Small intestine (tissue), 7 donors: ENCODE measurements at regions not wholly inside any gene's neighbourhood (a gene's known extent, or its start where the extent isn't known, plus 50 kb on each side); places are given as distances from the start of the nearest gene placed in this dataset.
A peak's percentile ranks its signal among the peaks of the same experiment; 100 is the strongest.

ENCODE experiments used
- DNase-seq, 2 donors: peaks; one replicate each; pipeline versions ENCODE4 v3.0.0 to v3.0.0-alpha.2; 2013
- FAIRE-seq: peaks from 2 replicates; lab custom pipeline; 2012; peaks lifted over from hg19 to GRCh38; lab: Jason Lieb, UNC
- H3K27ac ChIP-seq, 3 donors: one replicate each; pipeline ENCODE4 v1.5.1; 2013; ENCODE audit warnings: low read length in 2 of 3, mild to moderate bottlenecking in 2 of 3, control low read depth in 1 of 3, inconsistent platforms in 1 of 3, low read depth in 1 of 3, moderate library complexity in 1 of 3
- H3K27me3 ChIP-seq, 3 donors: one replicate each; pipeline ENCODE4 v1.6.1; 2013; ENCODE audit warnings: low read length in 3 of 3, inconsistent platforms in 1 of 3; ENCODE audit not compliant: control insufficient read depth in 3 of 3, insufficient read depth in 3 of 3
- H3K36me3 ChIP-seq, 3 donors: one replicate each; pipeline ENCODE4 v1.6.1; 2013; ENCODE audit warnings: low read length in 3 of 3, inconsistent platforms in 1 of 3, low read depth in 1 of 3, mild to moderate bottlenecking in 1 of 3, moderate library complexity in 1 of 3; ENCODE audit not compliant: control insufficient read depth in 3 of 3, insufficient read depth in 2 of 3
- H3K4me1 ChIP-seq, 3 donors: one replicate each; pipeline ENCODE4 v1.6.1; 2013; ENCODE audit warnings: low read length in 2 of 3, inconsistent platforms in 1 of 3, low read depth in 1 of 3, mild to moderate bottlenecking in 1 of 3, moderate library complexity in 1 of 3; ENCODE audit not compliant: control insufficient read depth in 3 of 3, insufficient read depth in 2 of 3
- H3K4me3 ChIP-seq, 3 donors: one replicate each; pipeline ENCODE4 v1.5.1; 2013; ENCODE audit warnings: low read length in 3 of 3, control low read depth in 1 of 3, inconsistent platforms in 1 of 3, low read depth in 1 of 3, mild to moderate bottlenecking in 1 of 3, moderate library complexity in 1 of 3
- H3K9me3 ChIP-seq, 2 donors: one replicate each; pipeline ENCODE4 v1.6.1; 2013; ENCODE audit warnings: low read depth in 1 of 2, low read length in 1 of 2; ENCODE audit not compliant: control insufficient read depth in 2 of 2, insufficient read depth in 1 of 2
- WGBS, 3 donors: extraction: QIAGEN DNeasy Blood & Tissue Kit; methylation state at CpG; one replicate each; pipeline ENCODE4 v1.1.7; 2013; 5-methylcytosine and 5-hydroxymethylcytosine counted together
- donor health status: healthy with polysubstance abuse.
- donor health status: control.
- donor health status: control.
- donor health status: Bipolar disorder and iron deficiency.
- donor health status: healthy.

GRCh38 chr21:26784974-26785373, 60.2 kb downstream of the ADAMTS1 start:
- no peaks in the 10 kb centered on the region for H3K27me3 ChIP-seq
- FAIRE-seq, result no peak
- H3K9me3 ChIP-seq, result no peaks in the 10 kb centered on the region
- no peaks in the 10 kb centered on the region for H3K36me3 ChIP-seq
- no peak for DNase-seq
- H3K4me1 ChIP-seq, result peaks cover 0 to 2% (median 0%) of the 10 kb centered on the region in 3 donors
- H3K27ac ChIP-seq, result no peak overlapping the region
- H3K4me3 ChIP-seq, result no peak overlapping the region
- 80 to 83% (median 81%) methylated on average over 3 of the region's 3 CpGs for WGBS, 3 donors

GRCh38 chr21:26783466-26784195, 61.6 kb downstream of the ADAMTS1 start:
- Histone ChIP-seq H3K27ac (peak overlapping the region in 1 of 3 donors; percentile 45), H3K4me3 (no peak overlapping the region), H3K9me3 (no peaks in the 10 kb centered on the region), H3K27me3 (no peaks in the 10 kb centered on the region), H3K36me3 (no peaks in the 10 kb centered on the region), H3K4me1 (no peaks in the 10 kb centered on the region)
- WGBS, 3 donors, result 45 to 47% (median 47%) methylated on average over 1 of the region's 1 CpG
- DNase-seq (no peak), FAIRE-seq (no peak)

- H3K27ac ChIP-seq, result peak overlapping the region in 1 of 3 donors; percentile 31
- H3K4me1 ChIP-seq, result no peaks in the 10 kb centered on the region
- no peak overlapping the region for H3K4me3 ChIP-seq
- no peaks in the 10 kb centered on the region for H3K36me3 ChIP-seq
- FAIRE-seq, result no peak
- H3K27me3 ChIP-seq, result no peaks in the 10 kb centered on the region
- 54 to 86% (median 77%) methylated on average over 2 of the region's 2 CpGs for WGBS, 3 donors
- H3K9me3 ChIP-seq, result no peaks in the 10 kb centered on the region
- no peak for DNase-seq
These were observed 62.5 kb downstream of the ADAMTS1 start for GRCh38 chr21:26782747-26783146.

- H3K36me3 ChIP-seq, result no peaks in the 10 kb centered on the region
- DNase-seq (no peak), FAIRE-seq (no peak)
- WGBS, 3 donors, result 77 to 91% (median 83%) methylated on average over 3 of the region's 3 CpGs
- no peaks in the 10 kb centered on the region for H3K9me3 ChIP-seq
- peak overlapping the region in 1 of 3 donors; percentile 31 for H3K27ac ChIP-seq
- H3K27me3 ChIP-seq, result no peaks in the 10 kb centered on the region
- no peak overlapping the region for H3K4me3 ChIP-seq
- H3K4me1 ChIP-seq, result no peaks in the 10 kb centered on the region
These were observed 62.9 kb downstream of the ADAMTS1 start for GRCh38 chr21:26782331-26782730.

- H3K27ac ChIP-seq, result no peak overlapping the region
- H3K4me1 ChIP-seq, result no peaks in the 10 kb centered on the region
- no peak overlapping the region for H3K4me3 ChIP-seq
- no peak for DNase-seq
- no peaks in the 10 kb centered on the region for H3K36me3 ChIP-seq
- FAIRE-seq, result no peak
- 85 to 91% (median 91%) methylated on average over 1 of the region's 1 CpG for WGBS, 3 donors
- no peaks in the 10 kb centered on the region for H3K9me3 ChIP-seq
- H3K27me3 ChIP-seq, result no peaks in the 10 kb centered on the region
These were observed 63.9 kb downstream of the ADAMTS1 start for GRCh38 chr21:26781331-26781730.

- H3K4me1 ChIP-seq, result no peaks in the 10 kb centered on the region
- DNase-seq (no peak), FAIRE-seq (no peak)
- H3K27me3 ChIP-seq, result no peaks in the 10 kb centered on the region
- H3K27ac ChIP-seq, result no peak overlapping the region
- H3K9me3 ChIP-seq, result no peaks in the 10 kb centered on the region
- 75 to 87% (median 81%) methylated on average over 5 of the region's 5 CpGs for WGBS, 3 donors
- H3K4me3 ChIP-seq, result no peak overlapping the region
- H3K36me3 ChIP-seq, result no peaks in the 10 kb centered on the region
These were observed 68.0 kb downstream of the ADAMTS1 start for GRCh38 chr21:26777166-26777565.

- Histone ChIP-seq H3K27me3 (no peaks in the 10 kb centered on the region), H3K9me3 (no peaks in the 10 kb centered on the region), H3K4me1 (no peaks in the 10 kb centered on the region), H3K4me3 (no peak overlapping the region), H3K27ac (no peak overlapping the region), H3K36me3 (no peaks in the 10 kb centered on the region)
- FAIRE-seq (no peak), DNase-seq (no peak)
- 65 to 76% (median 66%) methylated on average over 3 of the region's 3 CpGs for WGBS, 3 donors
These were observed 68.7 kb downstream of the ADAMTS1 start for GRCh38 chr21:26776310-26777021.

- WGBS, 3 donors, result 81 to 90% (median 82%) methylated on average over 2 of the region's 2 CpGs
- DNase-seq, result no peak
- Histone ChIP-seq H3K27ac (no peak overlapping the region), H3K4me1 (no peaks in the 10 kb centered on the region), H3K9me3 (no peaks in the 10 kb centered on the region), H3K36me3 (no peaks in the 10 kb centered on the region), H3K27me3 (no peaks in the 10 kb centered on the region), H3K4me3 (no peak overlapping the region)
- no peak for FAIRE-seq
These were observed 72.2 kb downstream of the ADAMTS1 start for GRCh38 chr21:26773058-26773457.
